CD4-positive, alpha-beta T cell treated with Interleukin-17A for 4 hours (primary cell): ENCODE measurements at regions not wholly inside any gene's neighbourhood (a gene's known extent, or its start where the extent isn't known, plus 50 kb on each side); places are given as distances from the start of the nearest gene placed in this dataset.

Experiments
- DNase-seq: peaks from one replicate; pipeline ENCODE4 v3.0.0-alpha.2; 2020; ENCODE audit warnings: mixed read lengths

GRCh38 chr9:32326146-32326545 is 58.3 kb upstream of the ACO1 start:
- no peak for DNase-seq

- no peak for DNase-seq
Observed at GRCh38 chr9:32331240-32331639, 53.2 kb upstream of the ACO1 start.

GRCh38 chr9:32334112-32334511 is 50.3 kb upstream of the ACO1 start:
- no peak for DNase-seq
